ENCODE measurements at regions not wholly inside any gene's neighbourhood (a gene's known extent, or its start where the extent isn't known, plus 50 kb on each side); places are given as distances from the start of the nearest gene placed in this dataset.

DNA sequence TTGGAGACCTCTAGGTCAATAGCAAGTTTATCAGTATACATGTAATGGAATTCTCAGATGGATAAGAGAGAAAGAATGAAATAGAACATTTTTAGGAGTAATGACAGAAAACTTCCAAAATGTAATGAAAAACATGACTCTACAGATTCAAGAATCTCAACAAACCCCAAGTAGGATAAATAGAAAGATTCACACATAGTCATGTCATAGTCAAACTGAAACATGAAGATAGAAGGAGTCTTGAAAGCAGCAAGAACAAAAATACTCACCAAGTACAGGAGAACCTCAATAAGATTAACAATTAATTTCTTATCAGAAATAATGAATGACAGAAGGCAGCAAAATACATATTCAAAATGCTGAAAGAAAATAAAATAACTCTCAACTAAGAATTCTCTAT, 164.5 kb downstream of the SPATA31D1 start:
- DNase-seq: no peak

DNA sequence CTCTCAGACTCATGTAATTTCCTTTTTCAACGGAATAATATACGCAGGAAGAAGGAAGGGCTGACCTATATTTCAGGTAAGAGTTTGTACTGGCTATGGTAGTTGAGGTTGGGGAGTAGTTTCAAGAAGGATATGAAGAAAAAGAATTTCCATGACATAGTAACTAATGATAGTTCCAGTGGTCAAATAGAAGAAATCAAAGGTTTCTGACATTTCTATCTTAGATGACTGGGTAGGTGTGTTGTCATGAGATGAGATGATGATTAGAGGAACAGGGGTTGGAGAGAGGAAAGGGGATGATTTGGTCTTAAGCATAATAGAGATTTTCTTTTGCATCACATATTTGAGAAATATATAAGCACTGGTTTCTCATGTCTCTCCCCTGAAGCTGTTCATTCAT, 166.0 kb downstream of the SPATA31D1 start:
- DNase-seq: no peak

- DNase-seq: no peak
These were observed 173.3 kb downstream of the SPATA31D1 start for GRCh38 chr9:82161876-82162275.

GRCh38 chr9:82164159-82164558, 175.6 kb downstream of the SPATA31D1 start:
- no peak for DNase-seq

GRCh38 chr9:82167296-82167695, 178.7 kb downstream of the SPATA31D1 start:
- DNase-seq: no peak

- no peak for DNase-seq
These were observed 180.0 kb downstream of the SPATA31D1 start for GRCh38 chr9:82168585-82168984.

- DNase-seq: peak in 1 of 3 donors; percentile 13
These were observed 182.3 kb downstream of the SPATA31D1 start for GRCh38 chr9:82170866-82171265.

DNA sequence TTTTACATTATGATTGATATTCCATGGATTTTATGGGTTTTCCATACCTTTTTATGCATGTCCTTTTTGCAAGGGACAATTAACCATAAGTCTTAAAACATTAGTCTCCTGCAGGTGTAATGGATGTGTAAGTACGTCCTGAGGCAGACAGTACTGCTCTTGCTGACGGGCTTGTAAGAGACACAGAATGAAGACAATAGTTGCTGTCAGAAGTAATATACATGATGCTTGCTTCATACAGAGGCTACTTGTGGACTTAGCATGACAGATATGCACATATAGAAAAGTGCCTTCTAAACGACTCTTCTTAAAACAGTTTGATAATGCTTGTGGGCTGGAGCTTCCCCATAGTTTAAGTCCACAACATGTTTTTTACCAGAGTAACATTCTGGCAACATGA, 182.7 kb downstream of the SPATA31D1 start:
- no peak for DNase-seq

DNA sequence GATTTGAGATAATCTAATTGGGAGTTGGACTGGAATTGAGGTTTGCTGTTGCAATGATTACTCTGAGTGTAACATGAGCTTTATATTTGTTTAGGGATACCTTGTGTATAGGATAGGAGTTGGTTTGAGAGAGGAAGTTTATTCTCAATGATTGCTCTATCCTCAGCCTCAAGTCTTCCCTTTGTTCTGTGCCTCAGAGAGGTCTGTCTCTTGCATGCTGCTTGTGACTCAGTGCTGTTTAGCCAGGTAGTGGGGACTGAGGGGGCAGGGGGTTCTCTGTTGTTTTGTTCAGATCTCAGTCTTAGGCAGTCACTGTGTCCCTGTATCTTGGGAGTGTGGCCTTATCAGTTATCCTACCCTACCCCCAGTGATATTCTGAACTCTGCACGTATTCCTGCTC, 192.1 kb downstream of the SPATA31D1 start:
- no peak for DNase-seq

DNA sequence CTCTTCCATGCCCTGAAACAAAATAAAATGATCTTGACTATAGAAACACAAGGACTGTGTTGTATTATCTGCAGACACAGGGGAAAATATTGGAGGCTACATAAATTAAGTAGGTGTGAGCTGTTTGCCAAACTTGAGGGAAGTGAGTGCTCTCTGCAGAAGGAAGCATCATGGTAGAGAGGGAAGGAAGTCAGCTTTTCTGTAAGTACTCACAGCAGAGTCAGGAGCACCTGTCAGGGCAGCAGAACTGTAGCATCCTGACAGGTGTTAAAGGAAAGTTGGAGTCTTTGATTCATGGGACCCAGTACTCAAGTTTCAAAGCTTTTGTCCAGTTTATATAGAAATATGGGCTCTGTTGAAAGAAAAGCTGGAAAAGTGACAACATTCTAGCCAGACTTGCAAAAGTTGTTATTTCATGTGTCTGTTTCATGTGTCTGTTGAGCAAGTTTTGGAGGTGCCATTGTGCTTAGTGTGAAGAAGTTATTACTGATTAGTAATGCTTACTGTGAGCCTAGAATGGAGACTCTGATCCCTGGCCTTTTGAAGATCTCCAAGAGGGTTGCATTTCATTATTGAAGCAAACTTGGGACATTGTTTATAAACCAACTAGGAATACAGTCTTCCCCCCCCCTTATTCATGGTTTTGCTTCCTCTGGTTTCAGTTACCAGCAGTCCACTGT, 194.7 kb downstream of the SPATA31D1 start:
- no peak for DNase-seq

DNA sequence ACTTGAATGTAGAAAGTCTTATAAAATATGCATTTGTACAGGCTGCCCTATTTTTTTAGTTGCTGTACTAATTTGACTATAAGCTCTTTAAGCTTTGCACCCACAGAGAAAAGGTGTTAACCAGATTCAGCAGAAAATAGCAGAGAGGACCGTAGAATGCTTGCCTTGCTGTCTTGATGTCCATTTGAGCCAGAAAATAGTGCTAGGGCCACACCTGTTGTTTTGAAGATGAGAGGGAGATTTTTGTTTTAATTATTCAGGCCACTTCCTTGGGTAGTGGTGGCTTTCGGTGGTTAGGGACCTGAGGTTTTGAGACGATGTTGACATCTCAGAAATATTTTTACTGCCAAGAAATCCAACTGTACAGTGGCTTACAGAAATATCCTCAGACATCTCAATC, 196.0 kb downstream of the SPATA31D1 start:
- no peak for DNase-seq

- no peak for DNase-seq
These were observed 200.2 kb downstream of the SPATA31D1 start for GRCh38 chr9:82188817-82189216.

DNA sequence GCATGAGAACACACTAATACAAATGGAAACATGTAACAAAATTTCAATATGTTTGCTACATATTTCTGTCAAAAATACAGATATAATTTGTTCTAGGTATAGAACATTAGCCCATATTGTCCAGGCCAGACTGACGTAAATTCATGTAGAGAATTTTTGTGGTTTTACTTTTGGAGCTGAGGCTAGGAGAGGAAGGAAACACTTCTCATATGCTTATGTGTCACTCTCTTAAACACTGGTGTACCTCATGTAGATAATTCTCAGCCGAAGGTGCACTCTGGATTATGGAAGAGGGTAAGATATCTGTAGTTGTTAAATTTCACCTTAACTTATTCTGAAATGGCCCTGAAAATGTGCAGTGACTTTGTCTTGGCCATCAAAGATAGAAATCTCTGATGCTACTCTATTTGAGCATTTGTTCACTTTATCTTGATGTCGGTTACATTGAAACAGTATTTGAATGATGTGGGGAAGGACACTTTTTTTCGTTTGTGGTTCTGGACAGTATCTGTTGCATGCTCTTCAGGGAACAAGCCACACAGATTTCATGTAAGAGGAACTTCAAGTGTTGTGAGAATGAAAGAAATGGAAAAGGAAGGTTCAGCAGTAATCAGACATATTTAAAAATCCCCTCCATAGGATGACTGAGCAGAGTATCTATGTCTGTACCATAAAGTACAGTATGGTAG, 202.7 kb downstream of the SPATA31D1 start:
- no peak for DNase-seq

- DNase-seq: no peak
These were observed 203.6 kb downstream of the SPATA31D1 start for GRCh38 chr9:82192211-82192610.

DNA sequence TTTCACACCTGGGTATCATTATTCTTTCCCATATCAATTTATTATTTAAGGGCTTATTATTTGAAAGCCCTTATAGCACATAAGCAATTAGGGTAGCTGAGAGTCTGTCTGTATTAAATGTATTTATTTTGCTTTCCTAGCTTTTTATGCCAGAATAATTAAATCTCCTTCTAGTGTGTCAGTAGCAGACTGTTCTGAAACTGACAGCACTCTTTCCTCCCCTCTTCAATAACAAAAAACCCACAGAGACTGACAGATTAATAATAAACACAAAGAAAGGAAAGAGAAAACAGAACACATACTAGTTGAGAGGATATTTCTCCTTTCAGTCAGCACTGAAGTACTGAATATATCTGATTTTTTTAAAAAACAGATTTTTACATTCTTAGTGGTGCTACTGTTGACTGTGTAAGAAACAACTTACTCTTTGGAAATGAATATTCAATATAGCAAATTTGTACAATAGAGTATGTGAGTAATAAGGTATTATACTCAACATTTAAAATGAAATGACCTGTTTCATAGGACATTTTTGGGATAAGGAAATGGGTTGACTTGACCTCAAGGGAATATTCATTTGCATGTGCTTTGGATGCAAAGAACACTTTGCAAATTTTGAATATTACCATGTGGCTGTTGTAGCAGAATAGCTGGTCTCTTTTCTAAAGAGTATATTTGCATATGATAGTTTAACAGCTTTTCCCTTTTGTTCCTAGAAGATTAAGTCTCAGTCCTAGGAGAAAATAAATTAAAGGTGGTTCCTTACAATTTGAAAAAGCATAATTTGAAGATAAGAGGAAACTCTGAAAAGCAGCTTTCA, 208.3 kb downstream of the SPATA31D1 start:
- no peak for DNase-seq

DNA sequence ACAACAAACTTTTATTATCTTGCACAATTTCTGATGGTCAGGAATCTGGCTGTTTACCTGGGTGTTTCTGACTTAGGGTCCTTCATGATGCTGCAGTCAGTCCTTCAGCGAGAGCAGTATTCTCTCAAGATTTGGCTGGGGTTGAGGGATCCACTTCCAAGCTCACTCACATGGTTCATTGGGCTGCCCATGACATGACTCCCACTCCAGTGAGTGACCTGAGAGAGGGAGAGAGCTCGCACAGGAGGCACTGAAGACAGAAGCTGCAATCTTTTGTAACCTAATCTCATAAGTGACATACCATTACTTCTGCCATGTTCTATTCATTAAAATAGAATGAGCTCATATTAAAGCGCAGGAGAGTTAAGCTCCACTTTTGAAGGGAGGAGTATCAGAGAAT, 212.6 kb downstream of the SPATA31D1 start:
- no peak for DNase-seq

DNA sequence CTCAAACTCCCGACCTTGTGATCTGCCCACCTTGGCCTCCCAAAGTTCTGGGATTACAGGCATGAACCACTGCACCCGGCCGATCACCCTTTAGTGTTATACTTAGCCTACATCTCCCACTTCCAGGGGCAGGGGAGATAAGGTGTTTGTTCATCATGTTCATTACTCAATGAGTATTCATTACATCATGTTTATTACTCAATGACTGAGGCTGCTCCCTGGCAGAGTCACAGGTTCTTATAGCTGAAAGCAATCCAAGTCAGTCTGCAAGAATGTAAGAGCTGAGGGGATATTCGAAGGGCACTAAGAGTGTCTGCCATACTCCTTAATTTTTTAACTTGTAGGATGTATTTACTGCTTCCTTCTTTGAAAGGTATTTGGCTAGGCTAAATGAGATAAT, 214.2 kb downstream of the SPATA31D1 start:
- no peak for DNase-seq

- no peak for DNase-seq
These were observed 217.9 kb downstream of the SPATA31D1 start for GRCh38 chr9:82206490-82206889.

- no peak for DNase-seq
These were observed 218.4 kb downstream of the SPATA31D1 start for GRCh38 chr9:82206946-82207345.

DNA sequence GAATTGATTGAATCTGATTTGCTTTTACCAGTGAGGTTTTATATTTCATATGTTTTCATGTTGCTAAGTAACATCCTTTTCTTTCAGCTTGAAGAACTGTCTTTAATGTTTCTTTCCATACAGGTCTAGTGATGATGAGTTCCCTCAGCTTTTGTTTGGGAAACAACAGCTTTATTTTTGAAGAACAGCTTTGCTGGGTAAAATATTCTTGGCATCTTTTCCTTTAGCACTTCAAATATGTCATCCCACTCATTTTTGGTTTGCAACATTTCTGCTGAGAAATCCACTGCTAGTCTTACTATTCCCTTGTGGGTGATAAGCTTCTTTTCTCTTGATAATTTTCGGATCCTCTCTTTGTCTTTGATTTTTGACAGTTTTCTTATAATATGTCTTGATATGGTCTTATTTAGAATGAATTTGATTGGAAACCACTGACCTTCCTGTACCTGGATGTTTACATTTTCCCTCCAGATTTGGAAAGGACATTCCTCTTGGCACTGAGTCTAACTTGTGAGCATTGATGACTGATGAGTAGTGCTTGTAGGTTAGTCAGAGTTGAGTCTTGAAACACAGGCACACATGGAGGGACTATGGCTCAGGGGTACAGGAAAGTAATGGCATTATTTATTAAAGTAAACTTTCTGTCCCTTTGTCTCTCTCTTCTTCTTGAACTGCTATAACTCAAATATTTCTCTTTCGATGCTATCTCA, 220.3 kb downstream of the SPATA31D1 start:
- no peak for DNase-seq

GRCh38 chr9:82209797-82210470, 221.4 kb downstream of the SPATA31D1 start:
- DNase-seq: no peak

- no peak for DNase-seq
These were observed 224.3 kb downstream of the SPATA31D1 start for GRCh38 chr9:82212885-82213284.

Measured in muscle of back (tissue), 3 donors.